ENCODE measurements at regions not wholly inside any gene's neighbourhood (a gene's known extent, or its start where the extent isn't known, plus 50 kb on each side); places are given as distances from the start of the nearest gene placed in this dataset.
"Not testable (repeated sequence)": the region's sequence is repeated elsewhere in the genome, so short reads cannot be mapped to it uniquely, and the experiment has no call there.

DNA sequence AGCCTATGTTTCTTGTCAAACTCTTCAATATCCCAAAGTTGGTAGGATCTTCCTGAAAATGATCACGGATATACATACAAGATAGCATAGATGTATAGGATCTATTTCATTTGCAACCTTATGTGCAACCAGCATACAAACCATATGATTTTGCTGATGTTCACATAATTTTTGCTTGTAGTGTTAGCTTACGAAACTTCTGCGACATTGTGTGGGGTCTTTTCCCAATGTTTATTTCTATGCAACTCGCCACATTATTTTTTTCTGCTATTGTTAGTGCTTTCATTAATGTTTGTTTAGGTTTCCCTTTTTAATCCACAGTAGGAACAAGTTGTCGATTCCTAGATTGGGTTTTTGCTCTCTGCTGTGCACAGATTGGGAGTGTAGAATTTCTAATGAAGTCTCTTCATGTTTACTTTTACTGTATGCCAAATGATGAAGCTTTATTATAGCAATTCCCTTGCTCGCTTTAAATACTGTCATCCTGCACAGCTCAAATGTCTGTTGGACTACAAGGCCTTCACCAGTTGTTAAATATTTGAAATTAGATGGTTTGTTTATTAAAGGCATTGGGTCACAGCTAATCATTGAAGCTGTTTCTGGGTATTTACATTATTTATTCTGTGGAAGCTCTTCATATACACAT, 257.6 kb upstream of the PCDH7 start:
- no peak for DNase-seq

DNA sequence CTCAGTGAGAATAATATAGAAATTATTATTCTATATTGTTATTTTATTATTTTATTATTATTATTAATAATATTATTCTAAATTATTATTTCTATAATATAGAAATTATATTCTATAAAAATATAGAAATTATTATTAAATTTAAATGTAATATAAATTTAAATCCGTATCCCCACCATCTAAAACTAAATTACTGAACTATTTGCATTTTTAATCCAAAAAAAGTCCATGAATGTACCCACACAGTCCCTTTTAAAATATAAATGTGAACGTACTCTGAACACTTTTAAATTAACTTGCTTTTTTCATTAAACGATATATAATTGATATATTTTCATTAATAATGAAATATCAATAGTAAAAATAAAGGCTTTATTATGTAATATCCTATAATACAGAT, 248.3 kb upstream of the PCDH7 start:
- DNase-seq: no peak

DNA sequence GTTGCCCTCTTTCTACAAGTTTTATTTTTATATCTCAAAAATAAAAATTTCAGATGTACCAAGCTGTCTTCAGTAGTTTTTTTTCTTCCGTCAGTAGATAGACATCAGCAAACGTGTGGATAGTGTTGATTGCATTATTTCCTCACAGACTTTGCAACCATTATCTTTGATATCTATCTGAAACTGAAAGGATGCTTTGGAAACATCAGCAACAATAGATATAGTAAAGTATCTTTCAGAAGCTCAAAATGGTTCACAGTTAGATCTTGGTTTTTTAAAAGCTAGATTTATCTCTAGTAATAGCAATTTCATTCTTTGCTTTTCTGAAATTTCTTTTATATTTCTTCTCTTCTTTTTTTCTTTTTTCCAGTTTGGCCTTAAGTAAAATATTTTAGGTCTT, 246.9 kb upstream of the PCDH7 start:
- DNase-seq: no peak

DNA sequence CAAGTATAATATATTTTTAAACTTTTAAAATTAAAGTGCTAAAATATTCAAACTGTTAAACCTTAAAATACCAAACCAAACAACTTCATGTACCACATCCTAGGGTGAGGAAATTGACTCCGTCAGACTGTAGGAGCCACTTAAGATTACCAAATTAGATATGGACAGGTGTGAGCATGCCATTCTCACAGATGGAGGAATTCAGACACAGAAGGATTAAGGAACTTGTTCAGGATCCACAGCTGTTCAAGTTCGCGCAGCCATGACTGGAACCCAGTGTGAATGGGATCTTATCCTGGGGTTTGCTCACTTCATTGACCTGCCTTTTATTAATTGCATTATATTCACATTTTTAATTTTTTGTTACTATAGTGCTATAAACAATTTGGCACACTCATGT, 224.9 kb upstream of the PCDH7 start:
- DNase-seq: no peak

DNA sequence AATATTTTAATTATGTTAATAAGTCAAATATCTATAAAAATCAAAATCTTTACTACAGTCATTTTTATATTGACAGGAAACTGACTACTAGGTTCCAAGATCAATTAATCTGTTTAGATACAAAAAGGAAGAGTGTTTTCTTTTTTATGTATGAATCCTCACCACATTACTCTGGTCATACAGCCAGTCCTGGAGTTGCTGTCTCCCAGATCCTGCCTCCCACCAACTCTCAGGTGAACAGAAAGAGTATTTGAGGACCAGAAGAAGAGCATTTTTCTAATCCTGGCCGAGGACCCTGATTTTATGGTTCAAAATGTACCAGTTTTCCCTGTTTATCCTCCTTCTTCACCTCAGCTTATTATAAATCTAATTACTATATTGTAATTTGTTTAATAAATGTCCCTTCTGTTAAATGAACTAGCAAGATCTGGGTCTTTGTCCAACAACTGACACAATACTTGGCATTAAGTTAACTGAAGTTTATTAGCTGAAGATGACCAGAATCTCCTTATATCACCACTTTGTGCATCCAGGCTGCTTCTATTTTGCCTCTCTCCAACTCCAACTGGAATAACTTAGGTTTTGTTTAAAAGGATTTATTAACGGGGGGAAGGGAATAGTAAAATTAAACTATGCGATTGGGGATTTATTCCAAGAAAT, 224.4 kb upstream of the PCDH7 start:
- DNase-seq: no peak

DNA sequence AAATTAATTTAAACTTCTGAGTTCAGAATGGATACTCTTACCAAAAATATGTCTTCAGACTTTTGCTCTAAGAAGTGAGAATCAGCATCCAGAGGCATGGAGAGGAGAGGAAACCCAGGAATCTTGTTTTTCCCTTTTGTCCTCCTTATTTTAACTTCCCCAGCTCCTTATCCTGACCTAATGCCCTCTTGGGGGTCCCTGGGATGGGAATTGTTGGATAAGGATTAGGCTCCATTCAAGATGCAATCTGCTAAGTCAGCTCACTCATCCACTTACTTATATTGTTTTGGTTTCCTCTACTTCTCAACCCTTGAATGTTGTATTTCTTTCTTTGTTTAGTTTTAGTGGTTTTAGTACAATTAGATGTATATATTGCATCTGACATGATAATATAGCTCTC, 208.4 kb upstream of the PCDH7 start:
- DNase-seq: no peak

DNA sequence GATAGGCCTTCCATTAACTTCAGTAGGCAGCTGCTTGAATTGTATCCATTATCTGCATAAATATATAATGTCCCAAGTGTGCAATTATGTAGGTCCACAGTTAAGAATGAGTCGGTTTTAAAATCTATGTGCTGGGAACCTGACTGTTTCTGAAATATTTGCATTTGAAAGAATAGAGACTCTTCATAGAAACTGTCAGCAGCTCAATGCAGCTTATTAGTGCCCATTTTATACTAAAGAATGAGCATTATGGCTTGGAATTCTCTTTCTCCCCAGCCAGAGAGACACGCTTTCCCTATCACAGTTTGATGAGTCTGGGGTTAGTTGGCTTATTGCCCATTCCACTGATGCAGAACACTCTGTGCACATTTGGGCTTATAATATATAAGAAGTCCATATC, 202.0 kb upstream of the PCDH7 start:
- DNase-seq: no peak

DNA sequence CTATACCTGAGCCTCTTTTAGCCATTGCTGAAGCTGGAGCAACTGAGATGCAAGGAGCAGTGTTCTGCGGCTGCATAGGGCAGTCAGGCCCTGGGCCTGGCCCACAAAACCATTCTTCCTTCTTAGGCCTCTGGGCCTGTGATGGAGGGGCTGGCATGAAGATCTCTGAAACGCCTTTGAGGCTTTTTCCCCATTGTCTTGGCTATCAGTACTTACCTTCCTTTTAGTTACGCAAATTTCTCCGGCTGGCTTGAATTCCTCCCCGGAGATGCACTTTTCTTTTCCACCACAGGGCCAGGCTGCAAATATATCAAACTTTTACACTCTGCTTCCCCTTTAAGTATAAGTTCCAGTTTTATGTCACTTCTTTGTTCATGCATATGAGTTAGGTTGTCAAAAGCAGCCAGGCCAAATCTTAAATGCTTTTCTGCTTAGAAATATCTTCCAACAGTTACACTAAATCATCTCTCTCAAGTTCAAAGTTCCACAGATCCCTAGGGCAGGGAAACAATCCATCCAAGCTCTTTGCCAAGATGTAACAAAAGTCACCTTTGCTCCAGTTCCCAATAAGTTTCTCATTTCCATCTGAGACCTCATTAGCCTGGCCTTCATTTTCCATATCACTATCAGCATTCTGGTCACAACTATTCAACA, 194.4 kb upstream of the PCDH7 start:
- no peak for DNase-seq

DNA sequence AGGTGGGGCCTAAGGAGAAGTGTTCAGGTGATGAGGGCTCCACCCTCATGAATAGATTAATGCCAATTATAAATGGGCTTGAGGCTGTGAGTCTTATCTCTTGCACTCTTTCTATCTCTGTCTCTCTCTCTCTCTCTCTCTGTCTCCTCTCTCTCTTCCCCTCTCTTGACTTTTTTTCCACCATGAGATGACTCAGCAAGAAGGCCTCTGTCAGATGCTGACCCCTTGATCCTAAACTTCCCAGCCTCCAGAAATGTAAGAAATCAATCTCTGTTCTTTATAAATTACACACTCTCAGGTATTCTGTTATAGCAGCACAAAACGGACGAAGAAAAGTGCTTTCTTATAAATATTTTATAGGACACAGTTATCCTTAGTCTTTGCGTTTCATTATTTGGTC, 184.9 kb upstream of the PCDH7 start:
- DNase-seq: no peak

DNA sequence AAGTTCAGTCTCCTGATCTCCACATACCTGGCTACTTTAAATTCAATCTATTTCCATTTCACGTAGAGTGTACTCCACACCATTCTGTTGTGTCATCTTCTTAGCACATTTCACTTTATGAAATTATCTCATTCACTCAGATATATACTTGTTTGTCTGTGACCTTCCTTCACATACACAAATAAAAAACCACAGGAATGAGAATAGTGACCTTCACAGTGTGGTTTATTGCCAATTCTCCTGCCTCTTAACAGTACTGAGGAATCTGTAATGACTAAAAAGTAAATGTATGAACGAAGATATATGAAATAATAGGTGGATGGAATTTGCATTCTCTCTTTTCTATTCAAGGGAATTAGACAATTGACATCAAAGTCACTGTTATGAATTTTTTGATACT, 183.9 kb upstream of the PCDH7 start:
- no peak for DNase-seq

DNA sequence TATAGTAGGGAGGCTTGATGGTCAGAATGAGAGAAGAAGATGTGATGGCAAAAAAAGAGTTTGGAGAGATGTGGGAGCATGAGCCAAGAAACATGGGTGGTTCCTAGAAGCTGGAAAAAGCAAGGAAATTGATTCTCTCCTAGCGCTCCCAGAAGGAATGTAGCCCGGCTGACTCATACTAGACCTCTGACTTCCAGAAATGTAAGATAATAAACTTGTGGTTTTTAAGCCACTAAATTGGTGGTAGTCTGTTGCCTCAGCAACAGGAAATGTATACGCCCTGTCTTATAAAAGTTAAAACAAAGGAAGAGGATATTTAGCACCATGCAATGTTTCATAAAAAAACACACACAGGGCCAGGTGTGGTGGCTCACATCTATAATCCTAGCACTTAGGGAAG, 182.7 kb upstream of the PCDH7 start:
- no peak for DNase-seq

DNA sequence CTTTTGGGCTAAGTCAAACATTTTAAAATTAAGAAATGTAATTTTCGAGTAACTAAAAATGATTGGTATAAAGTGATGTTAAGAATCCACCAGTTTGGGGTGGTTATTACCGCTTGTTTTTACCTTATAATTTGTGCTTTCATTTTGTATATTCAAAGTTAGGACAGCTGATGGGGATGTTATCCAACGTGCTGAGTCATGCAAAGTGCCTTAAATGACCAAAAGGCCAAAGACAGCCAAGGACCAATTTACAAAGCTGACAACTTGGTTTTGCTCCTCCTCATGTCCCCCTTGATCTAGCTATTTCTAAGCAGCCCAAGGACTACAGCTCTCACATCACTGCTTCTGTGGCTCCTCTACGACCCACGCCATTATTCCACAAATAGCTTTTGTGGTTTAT, 181.4 kb upstream of the PCDH7 start:
- DNase-seq: no peak

DNA sequence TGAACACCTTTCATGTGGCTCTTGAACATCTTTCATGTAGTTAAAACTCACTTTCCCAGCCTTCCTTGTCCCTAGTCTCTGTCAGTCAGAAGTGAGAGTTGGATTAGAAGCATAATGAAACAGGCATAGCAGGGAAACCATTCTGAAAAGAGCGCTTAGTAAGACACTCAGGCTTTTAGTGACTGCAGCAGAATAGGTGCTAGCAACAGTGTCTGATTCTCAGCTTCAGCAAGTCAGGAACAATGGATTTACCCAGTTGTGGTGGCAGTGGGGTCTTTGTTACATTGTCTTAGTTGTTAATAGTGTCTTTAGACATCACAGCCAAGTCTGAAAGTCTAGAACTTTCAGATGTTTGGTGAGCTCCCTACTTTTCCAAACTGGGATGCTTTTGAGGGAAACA, 177.1 kb upstream of the PCDH7 start:
- DNase-seq: no peak

DNA sequence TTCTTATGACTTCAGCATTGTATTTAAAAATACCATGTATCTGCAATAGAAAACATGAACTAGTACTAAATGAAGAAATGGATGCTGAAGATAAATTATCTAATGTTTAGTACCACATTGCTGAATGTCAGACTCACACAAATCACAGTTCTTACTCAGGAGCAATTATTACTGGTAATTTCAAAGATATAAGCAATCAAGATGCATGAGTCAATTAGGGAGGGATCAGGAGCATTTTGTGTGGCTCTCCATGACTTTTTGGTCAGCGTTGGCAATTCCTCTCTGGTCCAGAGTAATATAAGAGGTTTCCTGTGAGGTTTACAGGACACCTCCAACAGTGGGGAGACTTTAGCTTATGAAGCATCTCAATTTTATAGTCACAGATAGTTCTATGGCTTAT, 167.0 kb upstream of the PCDH7 start:
- DNase-seq: no peak

DNA sequence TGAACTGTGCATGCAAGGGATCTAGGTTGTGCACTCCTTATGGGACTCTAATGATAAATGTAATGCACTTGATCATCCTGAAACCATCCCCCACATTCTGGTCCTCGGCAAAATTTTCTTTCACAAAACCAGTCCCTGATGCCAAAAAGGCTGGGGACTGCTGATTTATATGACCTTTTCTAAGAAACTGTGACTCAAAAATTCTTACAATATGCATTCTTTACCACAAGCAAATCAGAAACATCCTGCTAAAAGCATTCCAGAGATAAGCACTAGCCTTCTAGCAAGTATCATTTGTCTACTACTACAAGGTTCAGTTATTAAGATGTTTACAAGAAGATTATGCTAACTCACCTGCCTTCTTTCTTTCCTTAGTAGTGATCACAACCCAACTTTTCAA, 166.5 kb upstream of the PCDH7 start:
- DNase-seq: no peak

DNA sequence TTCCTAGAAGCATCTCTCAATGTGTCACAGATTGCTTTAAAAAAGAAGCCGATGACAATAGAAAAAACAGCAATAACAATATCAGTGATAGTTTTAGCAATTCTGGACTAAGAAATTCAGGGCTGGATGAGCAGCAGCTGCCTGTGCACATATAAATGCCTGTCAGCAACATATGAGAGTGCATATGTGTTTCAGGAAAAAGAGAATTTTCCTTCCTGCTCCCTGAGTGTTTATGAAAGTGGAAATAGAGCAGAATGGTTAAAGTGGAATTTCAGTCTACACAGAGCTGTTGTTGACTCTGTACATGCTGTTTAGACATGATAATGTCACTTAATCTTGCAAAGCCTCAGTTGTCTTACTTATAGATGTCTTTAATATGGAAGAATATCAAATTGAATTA, 164.4 kb upstream of the PCDH7 start:
- no peak for DNase-seq

DNA sequence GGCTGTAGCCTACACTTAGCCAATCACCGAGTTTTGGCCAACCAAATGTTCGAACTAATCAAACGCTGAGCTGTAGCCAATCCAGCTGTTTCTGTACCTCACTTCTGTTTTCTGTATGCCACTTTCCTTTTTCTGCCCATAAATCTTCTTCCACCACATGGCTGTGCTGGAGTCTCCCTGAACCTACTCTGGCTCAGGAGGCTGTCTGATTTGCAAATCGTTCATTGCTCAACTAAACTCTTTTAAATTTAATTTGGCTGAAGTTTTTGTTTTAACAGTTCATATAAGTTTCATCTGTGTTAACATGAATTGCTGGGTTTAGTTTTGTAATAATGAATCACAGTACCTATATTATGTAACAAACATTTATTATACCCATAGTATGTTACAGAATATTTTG, 160.7 kb upstream of the PCDH7 start:
- DNase-seq: no peak

DNA sequence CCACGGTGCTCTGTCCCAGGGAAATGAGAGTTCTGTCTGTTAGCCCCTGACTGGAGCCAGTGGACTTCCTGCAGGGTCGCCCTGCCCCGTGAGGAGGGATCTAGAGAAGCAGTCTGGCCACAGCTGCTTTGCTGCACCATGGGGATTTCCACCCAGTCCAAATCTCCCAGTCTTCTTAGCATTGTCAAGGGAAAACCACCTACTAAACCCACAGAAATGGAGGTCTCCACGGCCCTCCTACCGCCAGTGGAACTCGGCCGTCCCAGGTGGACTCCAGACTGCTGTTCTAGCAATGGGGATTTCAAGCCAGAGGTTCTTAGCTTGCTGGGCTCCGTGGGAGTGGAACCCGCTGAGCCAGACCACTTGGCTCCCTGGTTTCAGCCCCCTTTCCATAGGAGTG, 133.3 kb upstream of the PCDH7 start:
- no peak for DNase-seq

DNA sequence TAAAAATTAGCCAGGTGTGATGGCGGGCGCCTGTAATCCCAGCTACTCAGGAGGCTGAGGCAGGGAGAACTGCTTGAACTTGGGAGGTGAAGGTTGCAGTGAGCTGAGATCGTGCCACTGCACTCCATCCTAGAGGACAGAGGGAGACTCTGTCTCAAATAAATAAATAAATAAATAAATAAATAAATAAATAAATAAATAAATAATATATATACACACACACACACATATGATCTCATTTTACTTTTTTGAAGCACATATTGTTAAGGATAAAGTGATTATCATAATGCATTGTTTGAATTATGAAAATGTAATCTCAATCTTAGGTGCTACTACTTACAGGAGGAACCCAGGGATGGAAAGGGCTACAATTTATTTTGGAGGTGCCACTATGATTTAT, 130.5 kb upstream of the PCDH7 start:
- not testable (repeated sequence) for DNase-seq

DNA sequence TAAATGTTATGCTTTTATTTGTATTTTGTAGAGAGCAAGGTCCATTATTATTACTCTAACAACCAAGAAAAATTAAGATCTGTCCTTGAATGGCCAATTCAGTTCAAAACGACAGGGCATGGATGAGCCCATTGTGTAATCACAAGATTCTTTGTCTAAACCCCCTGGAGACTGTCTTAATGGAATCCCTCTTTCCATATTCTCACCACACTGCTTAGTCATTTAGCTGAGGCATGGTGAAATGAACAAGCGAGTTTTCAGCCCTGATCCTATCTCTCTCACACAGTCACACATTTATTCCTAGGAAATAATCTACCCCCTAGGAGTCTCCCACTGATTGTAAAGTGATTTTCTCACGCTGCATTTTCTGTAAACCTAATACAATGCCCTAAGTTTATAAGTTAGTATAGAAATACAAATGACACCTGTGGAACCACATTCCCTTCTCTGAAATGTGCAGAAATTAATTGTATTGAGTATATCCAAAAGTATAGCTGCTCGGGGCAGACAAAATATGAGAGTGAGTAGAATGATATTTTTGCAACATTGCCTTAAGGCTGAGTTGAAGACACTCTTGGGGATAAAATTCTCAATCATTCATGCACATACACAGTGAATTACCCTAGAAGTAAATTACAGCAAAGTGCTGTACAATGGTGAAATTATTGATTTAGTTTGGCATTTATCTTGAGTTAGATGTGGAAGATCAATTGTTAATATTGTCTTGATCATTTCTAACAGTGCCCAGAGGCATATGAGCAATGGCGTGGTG, 119.7 kb upstream of the PCDH7 start:
- DNase-seq: no peak

DNA sequence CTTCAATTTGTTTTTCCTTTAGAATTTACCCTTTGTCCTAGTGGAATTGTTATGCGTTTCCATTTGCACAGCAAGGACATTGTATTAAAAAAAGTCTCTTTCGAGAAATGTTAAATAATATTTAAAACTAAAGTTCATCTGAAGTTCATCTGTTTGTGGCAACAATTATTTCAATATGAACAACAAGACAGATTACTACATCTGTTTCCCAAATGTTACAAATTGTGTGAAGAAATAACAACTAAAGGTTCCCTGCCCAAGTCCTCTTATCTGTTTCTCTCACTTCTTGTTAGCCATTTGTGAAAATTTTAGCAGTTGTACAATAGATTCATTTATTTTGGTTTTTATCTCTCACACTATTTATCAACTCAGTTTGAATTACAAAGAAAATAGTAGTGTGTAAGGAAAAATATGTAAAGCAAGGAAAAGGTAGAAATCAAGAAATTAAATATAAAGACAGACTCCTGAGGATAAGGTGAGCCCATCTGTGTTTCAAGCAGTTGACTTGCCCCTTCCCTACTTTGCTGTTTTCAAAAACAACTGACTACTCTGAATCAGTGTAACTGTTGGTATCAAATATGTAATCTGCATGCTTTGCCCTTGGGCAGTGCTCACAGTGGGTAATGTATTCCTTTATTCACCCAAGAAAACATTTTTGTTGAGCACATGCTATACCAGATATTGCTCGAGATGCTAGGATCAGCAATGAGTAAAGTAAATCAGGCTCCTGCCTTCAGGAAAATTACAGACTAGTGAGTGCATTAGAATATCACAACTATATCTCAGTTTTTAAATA, 118.9 kb upstream of the PCDH7 start:
- no peak for DNase-seq

DNA sequence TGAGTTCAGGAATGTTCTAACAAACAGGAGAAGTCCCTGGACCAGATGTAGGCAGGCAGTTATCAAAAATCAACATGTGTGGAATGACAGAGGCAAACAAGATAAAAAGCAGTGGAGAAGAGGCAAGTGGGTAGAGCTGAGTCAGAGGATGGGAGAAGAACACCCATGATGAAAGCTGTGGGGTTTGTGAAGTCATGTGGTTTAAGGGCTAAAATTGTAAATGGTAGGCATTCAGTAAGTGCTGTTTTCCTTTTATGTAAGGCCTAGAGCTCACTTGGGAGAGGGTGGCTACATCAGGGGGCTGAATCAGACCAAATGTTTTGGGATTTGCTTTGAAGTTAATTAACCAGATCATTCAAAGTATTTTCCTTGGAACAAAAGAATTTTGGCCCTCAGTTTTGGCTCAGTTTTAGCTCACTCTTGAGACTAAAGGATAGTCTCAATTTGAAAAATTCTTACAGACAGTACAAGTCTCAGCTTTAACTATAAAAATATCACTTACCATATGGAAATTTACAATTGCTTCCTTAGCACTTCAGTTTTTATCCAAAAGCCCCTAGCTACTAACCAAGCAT, 114.5 kb upstream of the PCDH7 start:
- no peak for DNase-seq

DNA sequence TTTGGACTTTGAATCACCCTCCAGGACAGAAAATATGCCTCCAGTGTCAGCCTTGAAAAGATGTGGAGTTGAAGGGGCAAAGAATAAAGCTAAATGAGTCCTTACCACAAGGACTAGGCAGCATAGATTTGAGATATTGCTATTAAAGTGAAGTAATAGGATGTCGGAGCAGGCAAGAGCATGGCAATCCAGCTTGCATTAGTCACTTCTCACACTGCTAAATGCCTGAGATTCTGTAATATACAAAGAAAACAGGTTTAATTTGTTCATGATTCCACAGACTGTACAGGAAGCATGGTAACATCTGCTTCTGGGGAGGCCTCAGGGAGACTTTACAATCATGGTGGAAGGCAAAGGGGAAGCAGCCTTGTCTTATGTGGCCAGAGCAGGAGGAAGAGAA, 109.8 kb upstream of the PCDH7 start:
- DNase-seq: no peak

All from stimulated activated CD4-positive, alpha-beta T cell treated with anti-CD3 and anti-CD28 coated beads, Interleukin-4, amount 100 ng/mL, for 24 hours (primary cell).